Choroid plexus epithelial cell (primary cell): ENCODE measurements at regions not wholly inside any gene's neighbourhood (a gene's known extent, or its start where the extent isn't known, plus 50 kb on each side); places are given as distances from the start of the nearest gene placed in this dataset.

Experiments used
- DNase-seq: peaks from one replicate; pipeline ENCODE4 v3.0.0-alpha.2; 2010; ENCODE audit warnings: low read depth
- H3K4me3 ChIP-seq: 2 replicates; pipeline ENCODE4 v1.5.1; 2011; ENCODE audit warnings: low read depth, mild to moderate bottlenecking, control low read depth, low read length, moderate library complexity
- CTCF ChIP-seq: conservative IDR thresholded peaks from 2 replicates; pipeline ENCODE4 v1.5.1; 2011; ENCODE audit warnings: low read depth, mild to moderate bottlenecking, control low read depth, inconsistent platforms, low read length, moderate library complexity

- no peak overlapping the region for H3K4me3 ChIP-seq
- DNase-seq = peak; percentile 28
- TF ChIP-seq CTCF = no peak
Measured at GRCh38 chr12:63302269-63302940, 151.4 kb upstream of the AVPR1A start.

- DNase-seq = peak; percentile 64
- no peak overlapping the region for H3K4me3 ChIP-seq
- TF ChIP-seq CTCF = no peak
Measured at GRCh38 chr12:63301311-63301710, 150.3 kb upstream of the AVPR1A start.

- no peak overlapping the region for H3K4me3 ChIP-seq
- DNase-seq = no peak
- no peak for TF ChIP-seq CTCF
Measured at GRCh38 chr12:63298386-63298930, 147.5 kb upstream of the AVPR1A start.

- no peak for TF ChIP-seq CTCF
- H3K4me3 ChIP-seq = no peak overlapping the region
- peak; percentile 93 for DNase-seq
Measured at GRCh38 chr12:63294327-63294632, 143.3 kb upstream of the AVPR1A start.

- no peak overlapping the region for H3K4me3 ChIP-seq
- DNase-seq = no peak
Measured at GRCh38 chr12:63292471-63293221, 141.6 kb upstream of the AVPR1A start.

GRCh38 chr12:63276537-63277365 is 125.8 kb upstream of the AVPR1A start:
- no peak overlapping the region for H3K4me3 ChIP-seq
- TF ChIP-seq CTCF = peak; percentile 91
- DNase-seq = peak; percentile 66

More at GRCh38 chr12:63292471-63293221, 141.6 kb upstream of the AVPR1A start:
- no peak for TF ChIP-seq CTCF
